CMK (cell line): ENCODE measurements at regions not wholly inside any gene's neighbourhood (a gene's known extent, or its start where the extent isn't known, plus 50 kb on each side); places are given as distances from the start of the nearest gene placed in this dataset.

Experiments
- DNase-seq: peaks from one replicate; pipeline ENCODE4 v3.0.0-alpha.2; 2010; ENCODE audit warnings: low read depth

GRCh38 chr15:94683902-94684301, 452.5 kb downstream of the MCTP2 start:
- DNase-seq: no peak

GRCh38 chr15:94691169-94691568, 459.8 kb downstream of the MCTP2 start:
- no peak for DNase-seq

- no peak for DNase-seq
Measured at GRCh38 chr15:94692710-94693109, 461.3 kb downstream of the MCTP2 start.

GRCh38 chr15:94700211-94700610, 468.9 kb downstream of the MCTP2 start:
- DNase-seq: no peak

GRCh38 chr15:94701281-94701985, 470.1 kb downstream of the MCTP2 start:
- no peak for DNase-seq

- no peak for DNase-seq
Measured at GRCh38 chr15:94703596-94703995, 472.2 kb downstream of the MCTP2 start.

GRCh38 chr15:94704421-94704820, 473.1 kb downstream of the MCTP2 start:
- DNase-seq: no peak

- no peak for DNase-seq
Measured at GRCh38 chr15:94704946-94705345, 473.6 kb downstream of the MCTP2 start.

- no peak for DNase-seq
Measured at GRCh38 chr15:94709319-94709718, 478.0 kb downstream of the MCTP2 start.

- DNase-seq: no peak
Measured at GRCh38 chr15:94722024-94722636, 490.8 kb downstream of the MCTP2 start.

GRCh38 chr15:94723801-94724200, 492.4 kb downstream of the MCTP2 start:
- no peak for DNase-seq

- no peak for DNase-seq
Measured at GRCh38 chr15:94731286-94731685, 499.9 kb downstream of the MCTP2 start.

- DNase-seq: no peak
Measured at GRCh38 chr15:94734460-94734859, 503.1 kb downstream of the MCTP2 start.

GRCh38 chr15:94736236-94736635, 504.9 kb downstream of the MCTP2 start:
- DNase-seq: no peak

GRCh38 chr15:94739639-94740038, 508.3 kb downstream of the MCTP2 start:
- no peak for DNase-seq

- no peak for DNase-seq
Measured at GRCh38 chr15:94740469-94740868, 509.1 kb downstream of the MCTP2 start.

- DNase-seq: no peak
Measured at GRCh38 chr15:94743668-94744067, 512.3 kb downstream of the MCTP2 start.

GRCh38 chr15:94744080-94744793, 512.9 kb downstream of the MCTP2 start:
- no peak for DNase-seq

- no peak for DNase-seq
Measured at GRCh38 chr15:94745371-94745770, 514.0 kb downstream of the MCTP2 start.

GRCh38 chr15:94747510-94747909, 516.1 kb downstream of the MCTP2 start:
- DNase-seq: no peak

- no peak for DNase-seq
Measured at GRCh38 chr15:94749811-94750617, 518.7 kb downstream of the MCTP2 start.

GRCh38 chr15:94760348-94760747, 529.0 kb downstream of the MCTP2 start:
- DNase-seq: no peak
